Panc1 (cell line): ENCODE measurements at regions not wholly inside any gene's neighbourhood (a gene's known extent, or its start where the extent isn't known, plus 50 kb on each side); places are given as distances from the start of the nearest gene placed in this dataset.

ENCODE experiments used
- POLR2AphosphoS5 ChIP-seq: IDR thresholded peaks from 2 replicates; pipeline ENCODE4 v1.6.1; 2012; ENCODE audit warnings: mild to moderate bottlenecking, low read depth, low read length, moderate library complexity
- TF ChIP-seq, protein P1 (sequence below): fragments of 450-650 bp; IDR thresholded peaks from 2 replicates; pipeline ENCODE4 v1.5.1; 2017; ENCODE audit warnings: mild to moderate bottlenecking
- TF ChIP-seq, protein P2 (sequence below), 2 experiments: IDR thresholded peaks; 2 replicates each; pipeline ENCODE4 v1.6.1; 2011 to 2012; ENCODE audit warnings: low read depth in 2 of 2, control low read depth in 1 of 2, low read length in 1 of 2, mild to moderate bottlenecking in 1 of 2, moderate library complexity in 1 of 2; ENCODE audit not compliant: insufficient read depth in 1 of 2

DNA sequence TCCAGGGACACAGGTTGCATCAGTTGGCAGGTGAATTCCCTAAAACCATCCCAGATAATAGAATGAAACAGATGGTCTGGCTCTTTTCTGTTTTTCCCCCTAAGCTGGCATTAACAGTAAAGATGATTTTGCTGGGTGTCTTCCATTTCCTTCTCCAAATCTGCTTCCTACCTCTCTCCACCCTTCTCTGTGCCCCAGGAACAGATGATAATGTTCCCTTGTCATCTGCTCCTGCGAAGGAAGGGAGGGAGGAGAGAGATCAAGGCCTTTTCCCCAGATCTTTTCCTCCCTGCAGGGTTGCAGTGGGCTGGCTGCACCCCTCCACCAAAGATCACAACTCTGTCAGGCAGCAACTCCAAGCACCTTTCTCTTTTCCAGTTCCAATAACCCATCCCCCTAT lies 156.5 kb upstream of the PRDM1 start:
- TF ChIP-seq, protein P1, sequence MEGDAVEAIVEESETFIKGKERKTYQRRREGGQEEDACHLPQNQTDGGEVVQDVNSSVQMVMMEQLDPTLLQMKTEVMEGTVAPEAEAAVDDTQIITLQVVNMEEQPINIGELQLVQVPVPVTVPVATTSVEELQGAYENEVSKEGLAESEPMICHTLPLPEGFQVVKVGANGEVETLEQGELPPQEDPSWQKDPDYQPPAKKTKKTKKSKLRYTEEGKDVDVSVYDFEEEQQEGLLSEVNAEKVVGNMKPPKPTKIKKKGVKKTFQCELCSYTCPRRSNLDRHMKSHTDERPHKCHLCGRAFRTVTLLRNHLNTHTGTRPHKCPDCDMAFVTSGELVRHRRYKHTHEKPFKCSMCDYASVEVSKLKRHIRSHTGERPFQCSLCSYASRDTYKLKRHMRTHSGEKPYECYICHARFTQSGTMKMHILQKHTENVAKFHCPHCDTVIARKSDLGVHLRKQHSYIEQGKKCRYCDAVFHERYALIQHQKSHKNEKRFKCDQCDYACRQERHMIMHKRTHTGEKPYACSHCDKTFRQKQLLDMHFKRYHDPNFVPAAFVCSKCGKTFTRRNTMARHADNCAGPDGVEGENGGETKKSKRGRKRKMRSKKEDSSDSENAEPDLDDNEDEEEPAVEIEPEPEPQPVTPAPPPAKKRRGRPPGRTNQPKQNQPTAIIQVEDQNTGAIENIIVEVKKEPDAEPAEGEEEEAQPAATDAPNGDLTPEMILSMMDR: no peak
- TF ChIP-seq, protein P2, sequence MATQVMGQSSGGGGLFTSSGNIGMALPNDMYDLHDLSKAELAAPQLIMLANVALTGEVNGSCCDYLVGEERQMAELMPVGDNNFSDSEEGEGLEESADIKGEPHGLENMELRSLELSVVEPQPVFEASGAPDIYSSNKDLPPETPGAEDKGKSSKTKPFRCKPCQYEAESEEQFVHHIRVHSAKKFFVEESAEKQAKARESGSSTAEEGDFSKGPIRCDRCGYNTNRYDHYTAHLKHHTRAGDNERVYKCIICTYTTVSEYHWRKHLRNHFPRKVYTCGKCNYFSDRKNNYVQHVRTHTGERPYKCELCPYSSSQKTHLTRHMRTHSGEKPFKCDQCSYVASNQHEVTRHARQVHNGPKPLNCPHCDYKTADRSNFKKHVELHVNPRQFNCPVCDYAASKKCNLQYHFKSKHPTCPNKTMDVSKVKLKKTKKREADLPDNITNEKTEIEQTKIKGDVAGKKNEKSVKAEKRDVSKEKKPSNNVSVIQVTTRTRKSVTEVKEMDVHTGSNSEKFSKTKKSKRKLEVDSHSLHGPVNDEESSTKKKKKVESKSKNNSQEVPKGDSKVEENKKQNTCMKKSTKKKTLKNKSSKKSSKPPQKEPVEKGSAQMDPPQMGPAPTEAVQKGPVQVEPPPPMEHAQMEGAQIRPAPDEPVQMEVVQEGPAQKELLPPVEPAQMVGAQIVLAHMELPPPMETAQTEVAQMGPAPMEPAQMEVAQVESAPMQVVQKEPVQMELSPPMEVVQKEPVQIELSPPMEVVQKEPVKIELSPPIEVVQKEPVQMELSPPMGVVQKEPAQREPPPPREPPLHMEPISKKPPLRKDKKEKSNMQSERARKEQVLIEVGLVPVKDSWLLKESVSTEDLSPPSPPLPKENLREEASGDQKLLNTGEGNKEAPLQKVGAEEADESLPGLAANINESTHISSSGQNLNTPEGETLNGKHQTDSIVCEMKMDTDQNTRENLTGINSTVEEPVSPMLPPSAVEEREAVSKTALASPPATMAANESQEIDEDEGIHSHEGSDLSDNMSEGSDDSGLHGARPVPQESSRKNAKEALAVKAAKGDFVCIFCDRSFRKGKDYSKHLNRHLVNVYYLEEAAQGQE (IDR thresholded peaks at IDR 0.05; ENCODE audit: insufficient read depth in 1 of 2, low read depth in 2 of 2, low read length in 1 of 2): no peak
- no peak for TF ChIP-seq POLR2AphosphoS5
